Muscle of arm (tissue), 1 donor: ENCODE measurements at regions not wholly inside any gene's neighbourhood (a gene's known extent, or its start where the extent isn't known, plus 50 kb on each side); places are given as distances from the start of the nearest gene placed in this dataset.
"Not testable (repeated sequence)": the region's sequence is repeated elsewhere in the genome, so short reads cannot be mapped to it uniquely, and the experiment has no call there.

Experiments used
- DNase-seq: peaks from one replicate; pipeline ENCODE4 v3.0.0-alpha.2; 2013

DNA sequence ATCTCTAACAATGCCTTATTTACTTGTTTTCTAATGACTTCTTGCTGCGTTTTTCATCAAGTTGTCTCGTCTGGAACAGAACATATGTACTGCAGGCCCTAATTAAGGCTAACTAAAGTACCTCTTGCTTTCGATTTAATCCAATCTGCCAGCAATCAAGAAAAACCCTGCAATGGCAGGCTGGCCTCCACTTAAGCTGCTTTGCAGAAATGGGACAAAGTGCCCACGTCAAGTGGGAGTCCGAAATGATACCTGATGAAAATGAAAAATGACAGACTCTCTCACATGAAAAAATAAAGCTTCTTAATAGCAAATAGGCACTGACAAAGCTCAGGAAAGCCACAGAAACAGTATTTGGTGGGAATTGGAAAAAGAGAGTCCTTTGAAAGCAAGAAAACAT is 1454.7 kb downstream of the FAM181B start:
- no peak for DNase-seq

GRCh38 chr11:81270686-81271085 is 1463.0 kb downstream of the FAM181B start:
- no peak for DNase-seq

DNA sequence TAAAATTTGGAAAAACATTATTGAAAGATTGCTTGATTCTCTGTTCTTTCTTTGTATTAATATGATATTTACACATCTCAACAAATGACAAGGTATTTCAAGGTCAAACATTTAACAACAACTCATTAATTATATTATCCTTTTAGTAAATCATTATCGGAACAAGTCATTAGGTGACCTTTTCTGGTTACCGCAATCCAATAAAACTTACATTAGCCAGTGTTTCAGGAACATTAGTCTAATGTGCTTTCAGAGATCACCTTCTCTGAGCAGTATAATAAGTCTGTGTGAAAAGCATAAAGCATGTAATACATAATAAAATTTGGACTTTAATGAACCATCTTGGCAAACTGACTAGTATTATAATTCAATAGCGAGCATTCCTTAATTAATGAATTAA is 1466.4 kb downstream of the FAM181B start:
- no peak for DNase-seq

DNA sequence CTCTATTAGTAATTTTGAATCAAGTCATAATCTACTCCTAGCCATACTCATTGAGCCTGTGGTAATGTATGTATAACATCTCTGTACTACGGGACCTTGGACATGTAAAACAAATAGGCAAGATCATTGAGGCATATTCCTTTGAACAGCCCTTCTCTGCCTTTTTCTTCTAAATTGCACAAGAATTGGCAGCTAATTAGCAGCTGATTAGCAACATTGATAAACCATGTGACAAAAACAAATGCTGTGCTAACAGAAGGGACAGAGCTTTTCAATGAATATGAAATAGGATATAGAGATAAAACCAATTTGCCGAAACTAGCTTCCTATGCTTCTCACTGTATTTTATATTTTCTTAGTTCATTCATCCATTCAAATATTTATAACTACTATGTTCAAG is 1474.2 kb downstream of the FAM181B start:
- no peak for DNase-seq

GRCh38 chr11:81255895-81256294 is 1477.8 kb downstream of the FAM181B start:
- DNase-seq = no peak

DNA sequence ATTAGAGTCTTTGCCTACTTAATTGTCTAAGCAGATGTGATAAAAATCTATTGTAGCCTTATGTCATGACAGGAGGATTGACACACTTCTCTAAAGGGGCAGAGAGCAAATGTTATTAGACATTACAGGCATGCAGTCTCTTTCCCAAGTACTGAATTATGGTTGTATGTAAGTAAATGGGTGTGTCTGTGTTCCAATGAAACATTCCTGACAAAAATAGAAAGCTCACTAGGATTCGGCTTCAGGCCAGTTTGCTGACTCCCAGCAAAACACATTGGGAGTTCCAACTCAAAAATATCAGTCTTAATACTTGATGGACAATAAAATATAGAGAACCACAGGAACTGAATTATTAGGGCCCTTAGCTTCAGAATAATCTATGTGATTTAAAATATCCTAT is 1480.4 kb downstream of the FAM181B start:
- DNase-seq = peak; percentile 59

GRCh38 chr11:81246941-81247340 is 1486.7 kb downstream of the FAM181B start:
- DNase-seq = no peak

DNA sequence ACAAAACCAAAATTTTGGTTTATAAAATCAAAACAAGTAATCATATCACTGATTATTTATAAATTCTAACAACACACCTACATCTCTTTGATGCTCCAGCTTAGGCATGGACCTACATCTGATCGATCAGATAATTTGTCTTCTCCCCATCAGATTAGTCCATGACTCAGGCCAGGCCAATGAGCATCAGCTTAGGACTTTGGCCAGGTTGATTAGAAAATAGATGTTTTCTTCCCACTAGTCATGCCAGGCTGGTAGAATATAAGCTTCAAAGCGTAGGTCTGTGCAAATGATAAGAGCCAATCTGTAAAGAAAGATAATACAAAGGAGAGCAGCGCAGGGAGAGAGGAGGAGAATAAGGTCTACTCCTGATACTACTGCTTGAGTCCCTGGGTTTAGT is 1487.9 kb downstream of the FAM181B start:
- DNase-seq = no peak

DNA sequence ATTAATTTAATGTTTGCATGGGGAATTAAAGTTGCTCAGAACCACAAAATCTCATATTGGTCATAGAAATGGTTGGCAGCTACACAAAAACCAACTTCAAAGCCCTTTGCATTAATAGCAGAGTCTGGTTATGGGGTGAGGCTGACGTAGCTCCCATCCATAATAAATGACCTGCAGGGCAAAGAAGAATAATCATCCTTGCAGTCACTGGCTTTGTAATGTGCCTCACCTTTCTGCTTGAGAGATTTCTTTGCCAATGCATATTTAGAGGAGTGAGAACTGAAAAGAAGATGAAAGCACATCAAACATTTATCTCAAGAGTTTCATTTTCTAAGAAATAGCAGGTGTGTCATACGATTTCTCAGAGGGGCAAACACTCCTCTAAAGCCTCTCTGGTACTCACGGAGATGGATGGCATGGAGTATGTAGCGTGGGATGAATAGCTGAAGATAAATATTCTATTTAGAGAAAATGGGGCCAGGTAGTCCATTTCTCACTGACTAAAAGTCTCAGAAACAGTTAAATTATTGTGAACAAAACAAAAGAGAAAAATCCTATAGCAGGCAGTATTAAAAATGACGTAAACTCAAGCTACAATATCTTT is 1491.9 kb downstream of the FAM181B start:
- DNase-seq = no peak

DNA sequence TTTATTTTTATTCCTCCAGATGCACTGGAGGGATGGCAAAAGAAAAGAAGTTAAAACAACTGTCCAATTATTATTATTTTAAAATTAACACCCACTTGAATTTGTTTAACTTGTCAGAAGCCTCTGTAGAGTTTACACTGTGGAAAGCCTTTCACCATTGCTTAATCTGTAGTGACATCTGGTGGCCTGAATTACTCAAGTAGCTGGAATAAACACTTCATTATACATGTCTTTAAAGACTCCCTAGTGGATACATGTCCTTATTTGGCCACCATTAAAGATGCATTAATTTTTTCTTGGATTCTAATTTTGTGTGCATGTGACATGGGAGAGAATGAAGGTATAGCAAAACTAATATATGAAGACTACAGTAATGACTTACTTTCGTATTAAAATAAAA is 1496.5 kb downstream of the FAM181B start:
- peak; percentile 48 for DNase-seq

DNA sequence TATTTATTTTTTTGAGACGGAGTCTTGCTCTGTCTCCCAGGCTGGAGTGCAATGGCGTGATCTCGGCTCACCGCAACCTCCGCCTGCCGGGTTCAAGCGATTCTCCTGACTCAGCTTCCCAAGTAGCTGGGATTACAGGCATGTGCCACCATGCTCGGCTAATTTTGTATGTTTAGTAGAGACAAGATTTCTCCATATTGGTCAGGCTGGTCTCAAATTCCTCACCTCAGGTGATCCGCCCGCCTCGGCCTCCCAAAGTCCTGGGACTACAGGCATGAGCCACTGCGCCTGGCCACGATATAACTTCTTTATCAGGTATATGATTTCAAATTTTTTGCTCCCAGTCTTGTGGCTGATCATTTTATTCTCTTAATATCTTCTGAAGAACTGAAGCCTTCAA is 1506.3 kb downstream of the FAM181B start:
- not testable (repeated sequence) for DNase-seq

GRCh38 chr11:81224396-81224795 is 1509.3 kb downstream of the FAM181B start:
- DNase-seq = no peak

- DNase-seq = no peak
Measured at GRCh38 chr11:81222491-81222890, 1511.2 kb downstream of the FAM181B start.

- no peak for DNase-seq
Measured at GRCh38 chr11:81220146-81220895, 1513.3 kb downstream of the FAM181B start.

- no peak for DNase-seq
Measured at GRCh38 chr11:81219661-81220060, 1514.0 kb downstream of the FAM181B start.

DNA sequence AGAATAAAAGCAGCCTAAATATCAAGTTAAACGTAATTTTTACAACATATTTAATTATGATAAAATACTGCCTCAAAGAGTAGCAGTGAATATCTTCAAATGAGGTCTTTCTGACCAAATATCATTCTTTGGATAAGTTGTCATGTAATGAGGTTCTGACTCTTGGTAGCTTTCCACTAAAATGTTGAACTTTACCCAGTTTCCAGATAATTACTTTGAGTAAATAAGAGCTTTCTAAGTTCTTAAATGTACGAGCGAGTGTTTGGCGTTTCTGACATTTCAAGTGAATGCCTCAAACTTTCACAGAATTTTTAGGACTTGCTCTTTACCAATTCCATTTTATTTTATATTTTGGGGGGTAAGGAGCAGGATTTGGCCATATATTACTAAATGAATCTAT is 1515.2 kb downstream of the FAM181B start:
- no peak for DNase-seq

DNA sequence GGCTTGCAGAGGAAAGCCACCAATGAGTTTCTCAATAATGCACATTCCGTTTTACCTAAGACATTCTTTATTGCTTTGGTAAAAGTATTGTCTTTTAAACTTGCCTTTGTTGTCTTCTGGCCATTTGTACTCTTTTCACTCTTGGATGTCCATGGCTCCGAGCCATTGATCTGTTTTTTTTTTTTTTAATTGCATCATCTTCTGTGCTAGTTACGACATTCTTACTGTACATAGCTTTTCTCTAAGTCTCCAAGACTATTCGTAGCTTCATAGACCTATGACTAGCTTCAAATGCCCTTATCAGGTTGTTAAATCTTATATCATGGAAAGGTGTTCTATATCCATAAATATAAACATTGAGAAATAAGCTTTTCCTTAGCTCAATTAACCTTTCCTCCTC is 1522.6 kb downstream of the FAM181B start:
- DNase-seq = no peak

- no peak for DNase-seq
Measured at GRCh38 chr11:81207421-81208054, 1526.1 kb downstream of the FAM181B start.

GRCh38 chr11:81203876-81204275 is 1529.8 kb downstream of the FAM181B start:
- no peak for DNase-seq

- DNase-seq = no peak
Measured at GRCh38 chr11:81197396-81197795, 1536.3 kb downstream of the FAM181B start.

- DNase-seq = no peak
Measured at GRCh38 chr11:81192516-81192915, 1541.1 kb downstream of the FAM181B start.

- DNase-seq = no peak
Measured at GRCh38 chr11:81190546-81190945, 1543.1 kb downstream of the FAM181B start.

GRCh38 chr11:81187033-81187432 is 1546.6 kb downstream of the FAM181B start:
- DNase-seq = not testable (repeated sequence)
